Parathyroid adenoma (tissue), 2 donors: ENCODE measurements at regions not wholly inside any gene's neighbourhood (a gene's known extent, or its start where the extent isn't known, plus 50 kb on each side); places are given as distances from the start of the nearest gene placed in this dataset.
"Not testable (repeated sequence)": the region's sequence is repeated elsewhere in the genome, so short reads cannot be mapped to it uniquely, and the experiment has no call there.

Experiments used
- H2AFZ ChIP-seq: fragments of 300-600 bp; sonication (generic); one replicate; pipeline ENCODE4 v1.7.0; 2017; ENCODE audit warnings: antibody characterized with exemption, mild to moderate bottlenecking
- H3K27ac ChIP-seq: fragments of 300-600 bp; sonication (generic); one replicate; pipeline ENCODE4 v1.7.0; 2017
- H3K27me3 ChIP-seq: fragments of 300-600 bp; sonication (generic); one replicate; pipeline ENCODE4 v1.7.0; 2017; ENCODE audit warnings: low read length; ENCODE audit not compliant: control insufficient read depth, insufficient read depth
- H3K36me3 ChIP-seq: fragments of 300-600 bp; sonication (generic); one replicate; pipeline ENCODE4 v1.7.0; 2017; ENCODE audit warnings: low read length; ENCODE audit not compliant: control insufficient read depth, insufficient read depth
- H3K4me1 ChIP-seq: fragments of 300-600 bp; sonication (generic); one replicate; pipeline ENCODE4 v1.7.0; 2017; ENCODE audit warnings: control low read depth
- H3K4me2 ChIP-seq: fragments of 300-600 bp; sonication (generic); one replicate; pipeline ENCODE4 v1.7.0; 2017; ENCODE audit warnings: low read length
- H3K4me3 ChIP-seq: fragments of 300-600 bp; sonication (generic); one replicate; pipeline ENCODE4 v1.7.0; 2017; ENCODE audit warnings: low read depth, low read length
- H3K79me2 ChIP-seq: fragments of 300-600 bp; sonication (generic); one replicate; pipeline ENCODE4 v1.7.0; 2017; ENCODE audit warnings: control low read depth
- H3K9ac ChIP-seq: fragments of 300-600 bp; sonication (generic); one replicate; pipeline ENCODE4 v1.7.0; 2017; ENCODE audit warnings: mild to moderate bottlenecking
- H3K9me3 ChIP-seq: fragments of 300-600 bp; sonication (generic); one replicate; pipeline ENCODE4 v1.7.0; 2017; ENCODE audit warnings: low read length; ENCODE audit not compliant: control insufficient read depth
- TF ChIP-seq, protein P1 (sequence below): fragments of 300-600 bp; sonication (generic); IDR thresholded peaks from one replicate; pipeline ENCODE4 v1.7.0; 2017; ENCODE audit warnings: antibody characterized with exemption, mild to moderate bottlenecking
- donor health status: primary hyperparathyroidism.

DNA sequence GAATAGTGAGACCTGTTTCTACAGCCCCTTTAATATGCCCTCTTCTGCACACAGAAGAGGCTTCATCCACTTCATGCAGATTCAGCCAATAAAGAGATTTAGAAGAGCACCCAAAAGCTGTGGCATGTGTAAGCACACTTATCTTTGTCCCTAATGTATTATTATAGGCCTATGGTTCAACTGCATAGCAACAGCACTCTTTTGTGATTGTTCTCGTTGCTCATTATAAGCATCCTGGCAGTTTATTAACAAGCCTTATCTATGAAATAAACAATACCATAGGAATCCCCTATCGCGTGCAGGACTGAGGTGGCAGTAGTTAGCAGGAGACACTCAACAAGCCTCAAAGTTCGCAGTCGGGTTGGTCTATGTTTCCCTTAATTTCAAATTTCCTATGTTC lies 138.5 kb upstream of the BEND6 start:
- H3K9ac ChIP-seq = no peak overlapping the region

DNA sequence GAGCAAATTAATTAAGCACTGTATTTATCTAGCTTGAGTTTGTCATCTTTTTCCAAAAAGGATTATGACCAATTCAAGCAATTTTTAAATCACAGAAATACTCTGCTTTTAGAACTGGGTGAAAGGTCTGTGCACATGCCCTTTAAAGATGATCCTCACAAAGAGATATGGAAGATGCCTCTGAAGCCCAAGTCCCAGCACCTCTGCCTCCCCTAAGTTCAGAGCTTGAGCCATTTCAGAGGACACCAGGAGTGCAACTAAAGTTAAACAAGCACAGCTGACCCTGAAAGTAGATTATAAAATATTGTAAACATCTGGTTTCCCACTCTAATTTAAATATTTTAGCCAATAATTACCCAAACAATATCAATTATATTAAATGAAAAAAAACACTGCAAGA lies 139.5 kb upstream of the BEND6 start:
- no peaks in the 10 kb centered on the region for H3K4me1 ChIP-seq
- no peaks in the 10 kb centered on the region for H3K27me3 ChIP-seq
- no peaks in the 10 kb centered on the region for H3K36me3 ChIP-seq
- no peaks in the 10 kb centered on the region for H3K9me3 ChIP-seq
- H3K27ac ChIP-seq = no peak overlapping the region
- TF ChIP-seq, protein P1, sequence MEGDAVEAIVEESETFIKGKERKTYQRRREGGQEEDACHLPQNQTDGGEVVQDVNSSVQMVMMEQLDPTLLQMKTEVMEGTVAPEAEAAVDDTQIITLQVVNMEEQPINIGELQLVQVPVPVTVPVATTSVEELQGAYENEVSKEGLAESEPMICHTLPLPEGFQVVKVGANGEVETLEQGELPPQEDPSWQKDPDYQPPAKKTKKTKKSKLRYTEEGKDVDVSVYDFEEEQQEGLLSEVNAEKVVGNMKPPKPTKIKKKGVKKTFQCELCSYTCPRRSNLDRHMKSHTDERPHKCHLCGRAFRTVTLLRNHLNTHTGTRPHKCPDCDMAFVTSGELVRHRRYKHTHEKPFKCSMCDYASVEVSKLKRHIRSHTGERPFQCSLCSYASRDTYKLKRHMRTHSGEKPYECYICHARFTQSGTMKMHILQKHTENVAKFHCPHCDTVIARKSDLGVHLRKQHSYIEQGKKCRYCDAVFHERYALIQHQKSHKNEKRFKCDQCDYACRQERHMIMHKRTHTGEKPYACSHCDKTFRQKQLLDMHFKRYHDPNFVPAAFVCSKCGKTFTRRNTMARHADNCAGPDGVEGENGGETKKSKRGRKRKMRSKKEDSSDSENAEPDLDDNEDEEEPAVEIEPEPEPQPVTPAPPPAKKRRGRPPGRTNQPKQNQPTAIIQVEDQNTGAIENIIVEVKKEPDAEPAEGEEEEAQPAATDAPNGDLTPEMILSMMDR = no peak
- H3K79me2 ChIP-seq = no peaks in the 10 kb centered on the region
- H3K4me2 ChIP-seq = no peak overlapping the region
- no peak overlapping the region for H3K4me3 ChIP-seq
- no peak overlapping the region for H3K9ac ChIP-seq
- H2AFZ ChIP-seq = no peak overlapping the region

More for the DNA sequence above, 138.5 kb upstream of the BEND6 start:
- H3K4me2 ChIP-seq = no peak overlapping the region
- no peaks in the 10 kb centered on the region for H3K36me3 ChIP-seq
- H3K9me3 ChIP-seq = no peaks in the 10 kb centered on the region
- peaks cover 3% of the 10 kb centered on the region for H3K4me1 ChIP-seq
- no peaks in the 10 kb centered on the region for H3K79me2 ChIP-seq
- no peak overlapping the region for H3K27ac ChIP-seq
- H3K27me3 ChIP-seq = no peaks in the 10 kb centered on the region
- no peak overlapping the region for H3K4me3 ChIP-seq
- no peak overlapping the region for H2AFZ ChIP-seq
- TF ChIP-seq, protein P1 = no peak

DNA sequence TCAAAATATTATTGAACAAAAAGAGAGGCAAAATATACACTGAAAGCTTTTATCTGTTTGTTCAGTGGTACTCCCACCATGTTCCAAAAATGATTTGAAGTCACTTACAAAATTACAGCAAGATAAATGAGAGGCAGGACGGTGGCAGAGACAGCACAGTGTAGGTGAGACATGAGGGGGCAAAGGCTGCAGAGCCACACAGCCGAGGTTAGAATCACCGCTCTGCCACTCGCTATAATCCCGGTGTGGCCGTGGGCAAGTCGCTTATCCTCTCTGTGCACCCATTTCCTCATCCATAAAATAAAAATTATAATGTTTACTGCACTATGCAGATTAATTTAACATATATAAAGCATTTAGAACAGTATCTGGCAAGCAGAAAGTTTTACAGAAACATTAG lies 140.1 kb upstream of the BEND6 start:
- H3K4me2 ChIP-seq = no peak overlapping the region
- H2AFZ ChIP-seq = no peak overlapping the region
- TF ChIP-seq, protein P1 = no peak
- no peaks in the 10 kb centered on the region for H3K27me3 ChIP-seq
- H3K27ac ChIP-seq = no peak overlapping the region
- no peak overlapping the region for H3K4me3 ChIP-seq
- H3K4me1 ChIP-seq = no peaks in the 10 kb centered on the region
- H3K79me2 ChIP-seq = no peaks in the 10 kb centered on the region
- H3K9ac ChIP-seq = no peak overlapping the region
- H3K9me3 ChIP-seq = no peaks in the 10 kb centered on the region
- H3K36me3 ChIP-seq = no peaks in the 10 kb centered on the region

- Histone ChIP-seq H3K4me3 (no peak overlapping the region), H2AFZ (no peak overlapping the region), H3K4me1 (no peaks in the 10 kb centered on the region), H3K9ac (no peak overlapping the region), H3K9me3 (no peaks in the 10 kb centered on the region), H3K4me2 (no peak overlapping the region), H3K27me3 (no peaks in the 10 kb centered on the region), H3K79me2 (no peaks in the 10 kb centered on the region), H3K36me3 (no peaks in the 10 kb centered on the region), H3K27ac (no peak overlapping the region)
- TF ChIP-seq, protein P1 = no peak
Observed at GRCh38 chr6:56814308-56814707, 140.6 kb upstream of the BEND6 start.

DNA sequence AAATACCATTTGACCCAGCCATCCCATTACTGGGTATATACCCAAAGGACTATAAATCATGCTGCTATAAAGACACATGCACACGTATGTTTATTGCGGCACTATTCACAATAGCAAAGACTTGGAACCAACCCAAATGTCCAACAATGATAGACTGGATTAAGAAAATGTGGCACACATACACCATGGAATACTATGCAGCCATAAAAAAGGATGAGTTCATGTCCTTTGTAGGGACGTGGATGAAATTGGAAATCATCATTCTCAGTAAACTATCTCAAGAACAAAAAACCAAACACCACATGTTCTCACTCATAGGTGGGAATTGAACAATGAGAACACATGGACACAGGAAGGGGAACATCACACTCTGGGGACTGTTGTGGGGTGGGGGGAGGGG lies 142.1 kb upstream of the BEND6 start:
- not testable (repeated sequence) for H2AFZ ChIP-seq, H3K27ac ChIP-seq

More for the DNA sequence above, 142.1 kb upstream of the BEND6 start:
- not testable (repeated sequence) for H3K36me3 ChIP-seq, H3K9ac ChIP-seq, H3K9me3 ChIP-seq, H3K79me2 ChIP-seq, H3K4me3 ChIP-seq, H3K4me2 ChIP-seq, H3K27me3 ChIP-seq, H3K4me1 ChIP-seq
